ENCODE measurements at regions not wholly inside any gene's neighbourhood (a gene's known extent, or its start where the extent isn't known, plus 50 kb on each side); places are given as distances from the start of the nearest gene placed in this dataset.

GRCh38 chr7:86202833-86203232, 440.9 kb upstream of the GRM3 start:
- no peak overlapping the region for H3K4me3 ChIP-seq (replicated peaks in 1 of 3)
- no peaks in the 10 kb centered on the region for H3K9me3 ChIP-seq
- intact Hi-C loops (cut with DNase I): no loop called here
- H3K27ac ChIP-seq: no peak overlapping the region
- TF ChIP-seq, protein P1, sequence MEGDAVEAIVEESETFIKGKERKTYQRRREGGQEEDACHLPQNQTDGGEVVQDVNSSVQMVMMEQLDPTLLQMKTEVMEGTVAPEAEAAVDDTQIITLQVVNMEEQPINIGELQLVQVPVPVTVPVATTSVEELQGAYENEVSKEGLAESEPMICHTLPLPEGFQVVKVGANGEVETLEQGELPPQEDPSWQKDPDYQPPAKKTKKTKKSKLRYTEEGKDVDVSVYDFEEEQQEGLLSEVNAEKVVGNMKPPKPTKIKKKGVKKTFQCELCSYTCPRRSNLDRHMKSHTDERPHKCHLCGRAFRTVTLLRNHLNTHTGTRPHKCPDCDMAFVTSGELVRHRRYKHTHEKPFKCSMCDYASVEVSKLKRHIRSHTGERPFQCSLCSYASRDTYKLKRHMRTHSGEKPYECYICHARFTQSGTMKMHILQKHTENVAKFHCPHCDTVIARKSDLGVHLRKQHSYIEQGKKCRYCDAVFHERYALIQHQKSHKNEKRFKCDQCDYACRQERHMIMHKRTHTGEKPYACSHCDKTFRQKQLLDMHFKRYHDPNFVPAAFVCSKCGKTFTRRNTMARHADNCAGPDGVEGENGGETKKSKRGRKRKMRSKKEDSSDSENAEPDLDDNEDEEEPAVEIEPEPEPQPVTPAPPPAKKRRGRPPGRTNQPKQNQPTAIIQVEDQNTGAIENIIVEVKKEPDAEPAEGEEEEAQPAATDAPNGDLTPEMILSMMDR (IDR thresholded peaks at IDR 0.05): no peak
- TF ChIP-seq POLR2A (IDR thresholded peaks at IDR 0.05): no peak
- H3K36me3 ChIP-seq: no peaks in the 10 kb centered on the region
- no peaks in the 10 kb centered on the region for H3K4me1 ChIP-seq
- no peaks in the 10 kb centered on the region for H3K27me3 ChIP-seq
- WGBS, 2 donors: 55 to 62% methylated on average over 3 of the region's 3 CpGs
- no peak for DNase-seq

DNA sequence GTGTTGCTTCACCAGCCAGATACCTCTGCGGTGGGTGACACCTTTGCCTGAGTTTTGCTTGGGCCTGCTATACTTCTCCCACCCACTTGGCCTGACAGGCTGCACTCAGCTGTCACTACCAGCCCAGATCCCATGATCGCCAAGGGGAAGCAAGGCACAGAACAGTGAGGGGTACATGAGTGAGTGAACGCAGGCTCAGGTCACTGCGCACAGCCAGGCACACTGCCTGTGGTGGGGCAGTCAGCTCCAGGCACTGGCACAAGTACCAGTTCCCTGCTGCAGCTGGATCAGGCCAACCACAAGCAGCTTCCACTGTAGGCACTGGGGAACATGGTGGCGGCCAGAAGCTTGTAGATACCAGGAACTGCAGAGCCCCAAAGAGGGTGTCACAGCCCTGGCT, 441.9 kb upstream of the GRM3 start:
- intact Hi-C loops (cut with DNase I): no loop called here
- Histone ChIP-seq H3K27ac (no peak overlapping the region), H3K27me3 (no peaks in the 10 kb centered on the region), H3K4me3 (replicated peaks in 1 of 3) (no peak overlapping the region), H3K4me1 (no peaks in the 10 kb centered on the region), H3K9me3 (no peaks in the 10 kb centered on the region), H3K36me3 (no peaks in the 10 kb centered on the region)
- no peak for DNase-seq
- 95 to 100% methylated on average over 3 to 5 of the region's 5 CpGs for WGBS, 2 donors
- TF ChIP-seq, protein P1 (IDR thresholded peaks at IDR 0.05): no peak
- no peak for TF ChIP-seq POLR2A (IDR thresholded peaks at IDR 0.05)

DNA sequence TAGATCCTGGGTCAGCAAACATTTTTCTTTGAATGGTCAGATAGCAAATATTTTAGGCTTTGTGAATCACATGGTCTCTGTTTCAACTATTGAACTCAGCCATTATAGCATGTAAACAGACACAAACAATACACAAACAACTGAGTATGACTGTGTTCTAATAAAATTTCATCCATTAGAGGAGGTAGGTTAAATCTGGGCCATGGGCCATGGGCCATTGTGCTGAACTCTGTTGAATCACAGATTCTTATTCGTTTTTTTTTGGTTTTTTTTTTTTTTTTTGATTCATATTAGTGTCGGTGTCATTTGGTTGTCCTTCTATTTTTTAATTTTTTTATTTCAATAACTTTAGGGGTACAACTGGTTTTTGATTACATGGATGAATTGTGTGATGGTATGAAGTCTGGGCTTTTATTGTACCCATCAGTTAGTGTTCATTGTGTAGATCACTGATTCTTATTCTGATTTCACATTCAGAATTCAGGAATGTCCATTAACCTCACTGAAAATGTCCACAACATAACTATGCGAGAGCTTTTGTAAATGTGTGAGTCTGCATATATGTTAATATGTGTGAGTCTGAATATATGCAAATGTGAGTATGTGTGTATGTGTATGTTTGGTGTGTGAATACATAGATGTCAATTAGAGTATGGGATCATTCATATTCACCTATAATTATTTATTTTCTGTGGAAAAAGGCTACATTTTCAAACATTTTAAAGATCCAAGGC, 443.7 kb upstream of the GRM3 start:
- 49 to 60% methylated on average over 3 of the region's 3 CpGs for WGBS, 2 donors
- Histone ChIP-seq H3K36me3 (no peaks in the 10 kb centered on the region), H3K27ac (no peak overlapping the region), H3K27me3 (no peaks in the 10 kb centered on the region), H3K4me3 (replicated peaks in 1 of 3) (no peak overlapping the region), H3K9me3 (no peaks in the 10 kb centered on the region), H3K4me1 (no peaks in the 10 kb centered on the region)
- intact Hi-C loops (cut with DNase I): no loop called here
- TF ChIP-seq POLR2A (IDR thresholded peaks at IDR 0.05): no peak
- TF ChIP-seq, protein P1 (IDR thresholded peaks at IDR 0.05): no peak
- DNase-seq: no peak

- Histone ChIP-seq H3K27me3 (no peaks in the 10 kb centered on the region), H3K4me1 (no peaks in the 10 kb centered on the region), H3K36me3 (no peaks in the 10 kb centered on the region), H3K27ac (no peak overlapping the region), H3K9me3 (no peaks in the 10 kb centered on the region), H3K4me3 (replicated peaks in 1 of 3) (no peak overlapping the region)
- intact Hi-C loops (cut with DNase I): no loop called here
- DNase-seq: no peak
- no peak for TF ChIP-seq POLR2A (IDR thresholded peaks at IDR 0.05)
- TF ChIP-seq, protein P1 (IDR thresholded peaks at IDR 0.05): no peak
Observed at GRCh38 chr7:86190351-86190750, 453.4 kb upstream of the GRM3 start.

- H3K4me1 ChIP-seq: no peaks in the 10 kb centered on the region
- no peaks in the 10 kb centered on the region for H3K9me3 ChIP-seq
- WGBS, 2 donors: 59 to 81% methylated on average over 3 of the region's 3 CpGs
- H3K27me3 ChIP-seq: no peaks in the 10 kb centered on the region
- intact Hi-C loops (cut with DNase I): no loop called here
- H3K27ac ChIP-seq: no peak overlapping the region
- H3K36me3 ChIP-seq: no peaks in the 10 kb centered on the region
- no peak for TF ChIP-seq POLR2A (IDR thresholded peaks at IDR 0.05)
- TF ChIP-seq, protein P1 (IDR thresholded peaks at IDR 0.05): no peak
- no peak for DNase-seq
- no peak overlapping the region for H3K4me3 ChIP-seq (replicated peaks in 1 of 3)
Observed at GRCh38 chr7:86181474-86181873, 462.2 kb upstream of the GRM3 start.
